SK-N-SH treated with all-trans-retinoic acid at 6 μM for 48 hours (cell line): ENCODE measurements at regions not wholly inside any gene's neighbourhood (a gene's known extent, or its start where the extent isn't known, plus 50 kb on each side); places are given as distances from the start of the nearest gene placed in this dataset.

Source experiments
- ATAC-seq: fragments of 200-7000 bp; cut with Tn5 transposase; 3 replicates; pipeline ENCODE4 v1.9.1; 2020; ENCODE audit warnings: mild to moderate bottlenecking, moderate library complexity
- ARNTL ChIP-seq: fragments of 450-650 bp; formaldehyde crosslinking; IDR thresholded peaks from 2 replicates; pipeline ENCODE4 v1.5.0; 2020; ENCODE audit warnings: low read depth, mild to moderate bottlenecking, moderate library complexity, borderline replicate concordance
- CREB5 ChIP-seq: fragments of 250-450 bp; sonication (Bioruptor Pico); IDR thresholded peaks from 2 replicates; pipeline ENCODE4 v1.5.1; 2020; ENCODE audit warnings: low read depth, mild to moderate bottlenecking, moderate library complexity
- CSDC2 ChIP-seq: fragments of 250-450 bp; sonication (Bioruptor Pico); IDR thresholded peaks from 2 replicates; pipeline ENCODE4 v1.5.0; 2020; ENCODE audit warnings: mild to moderate bottlenecking, moderate library complexity
- CSRNP3 ChIP-seq: fragments of 250-450 bp; sonication (Bioruptor Pico); IDR thresholded peaks from 2 replicates; pipeline ENCODE4 v1.5.1; 2021; ENCODE audit warnings: mild to moderate bottlenecking, moderate library complexity
- ESRRG ChIP-seq: fragments of 250-450 bp; sonication (Bioruptor Pico); IDR thresholded peaks from 2 replicates; pipeline ENCODE4 v1.6.1; 2021; ENCODE audit warnings: mild to moderate bottlenecking
- ISL1 ChIP-seq: fragments of 250-450 bp; sonication (Bioruptor Pico); IDR thresholded peaks from 2 replicates; pipeline ENCODE4 v2.1.2; 2022; ENCODE audit warnings: mild to moderate bottlenecking, moderate library complexity
- OSR1 ChIP-seq: fragments of 250-450 bp; sonication (Bioruptor Pico); IDR thresholded peaks from 2 replicates; pipeline ENCODE4 v1.8.0; 2022; ENCODE audit warnings: moderate library complexity, mild to moderate bottlenecking, inconsistent platforms
- PATZ1 ChIP-seq: fragments of 250-450 bp; sonication (Bioruptor Pico); IDR thresholded peaks from 2 replicates; pipeline ENCODE4 v1.8.0; 2020; ENCODE audit warnings: mild to moderate bottlenecking, moderate library complexity, borderline replicate concordance
- POU6F1 ChIP-seq: fragments of 250-450 bp; sonication (Bioruptor Pico); IDR thresholded peaks from 2 replicates; pipeline ENCODE4 v1.8.0; 2021; ENCODE audit warnings: low read depth, mild to moderate bottlenecking, moderate library complexity, borderline replicate concordance
- SNAI2 ChIP-seq: fragments of 250-450 bp; sonication (Bioruptor Pico); IDR thresholded peaks from 2 replicates; pipeline ENCODE4 v1.5.0; 2020; ENCODE audit warnings: mild to moderate bottlenecking, moderate library complexity
- TCF4 ChIP-seq: fragments of 250-450 bp; sonication (Bioruptor Pico); IDR thresholded peaks from 2 replicates; pipeline ENCODE4 v1.8.0; 2021; ENCODE audit warnings: mild to moderate bottlenecking, moderate library complexity, borderline replicate concordance
- TOX ChIP-seq: fragments of 250-450 bp; sonication (Bioruptor Pico); IDR thresholded peaks from 2 replicates; pipeline ENCODE4 v1.8.0; 2021; ENCODE audit warnings: mild to moderate bottlenecking, moderate library complexity, borderline replicate concordance
- TSHZ2 ChIP-seq: fragments of 250-450 bp; sonication (Bioruptor Pico); IDR thresholded peaks from 2 replicates; pipeline ENCODE4 v1.5.0; 2020; ENCODE audit warnings: mild to moderate bottlenecking, moderate library complexity
- ZFP3 ChIP-seq: fragments of 250-450 bp; sonication (Bioruptor Pico); IDR thresholded peaks from 2 replicates; pipeline ENCODE4 v1.5.0; 2020; ENCODE audit warnings: mild to moderate bottlenecking, moderate library complexity
- ZNF565 ChIP-seq: fragments of 450-650 bp; formaldehyde crosslinking; conservative IDR thresholded peaks from 2 replicates; pipeline ENCODE4 v1.5.0; 2020; ENCODE audit warnings: low read depth, mild to moderate bottlenecking, moderate library complexity
- ZNF70 ChIP-seq: fragments of 450-650 bp; formaldehyde crosslinking; IDR thresholded peaks from 2 replicates; pipeline ENCODE4 v1.5.0; 2020; ENCODE audit warnings: mild to moderate bottlenecking, moderate library complexity
- ZNF8 ChIP-seq: fragments of 450-650 bp; formaldehyde crosslinking; IDR thresholded peaks from 2 replicates; pipeline ENCODE4 v1.5.0; 2020; ENCODE audit warnings: mild to moderate bottlenecking, moderate library complexity

- TF ChIP-seq PATZ1 (no peak), ARNTL (CRISPR knock-in tag) (no peak), CREB5 (CRISPR knock-in tag) (no peak), TCF4 (CRISPR knock-in tag) (no peak), CSRNP3 (CRISPR knock-in tag) (no peak), ZNF8 (CRISPR knock-in tag) (no peak), ZNF565 (CRISPR knock-in tag) (no peak)
These were observed 346.4 kb downstream of the FGF9 start (continued) for GRCh38 chr13:22017226-22017625.

GRCh38 chr13:22018076-22018835 is 347.4 kb downstream of the FGF9 start:
- no peak for ATAC-seq
- TF ChIP-seq CSDC2 (CRISPR knock-in tag): no peak

- no peak for TF ChIP-seq SNAI2 (CRISPR knock-in tag)
- no peak for TF ChIP-seq PATZ1
- no peak for TF ChIP-seq ARNTL (CRISPR knock-in tag)
- TF ChIP-seq TCF4 (CRISPR knock-in tag): no peak
- TF ChIP-seq ZFP3 (CRISPR knock-in tag): no peak
- no peak for TF ChIP-seq ZNF70 (CRISPR knock-in tag)
- no peak for TF ChIP-seq ISL1 (CRISPR knock-in tag)
- TF ChIP-seq CREB5 (CRISPR knock-in tag): no peak
- TF ChIP-seq OSR1: no peak
- TF ChIP-seq CSDC2 (CRISPR knock-in tag): no peak
- no peak for TF ChIP-seq TSHZ2
- TF ChIP-seq, all 23 proteins: peak for 0
- ATAC-seq: no peak
These were observed 347.9 kb downstream of the FGF9 start for GRCh38 chr13:22018836-22019210.

GRCh38 chr13:22024381-22024994 is 353.6 kb downstream of the FGF9 start:
- no peak for ATAC-seq
- TF ChIP-seq ZFP3 (CRISPR knock-in tag): no peak
- no peak for TF ChIP-seq PATZ1
- no peak for TF ChIP-seq OSR1
- no peak for TF ChIP-seq TOX (CRISPR knock-in tag)
- TF ChIP-seq CSDC2 (CRISPR knock-in tag): no peak
- TF ChIP-seq ESRRG (CRISPR knock-in tag): no peak
- no peak for TF ChIP-seq TCF4 (CRISPR knock-in tag)
- TF ChIP-seq POU6F1 (CRISPR knock-in tag): no peak
- no peak for TF ChIP-seq ISL1 (CRISPR knock-in tag)
